Kidney (tissue), 13 donors: ENCODE measurements at regions not wholly inside any gene's neighbourhood (a gene's known extent, or its start where the extent isn't known, plus 50 kb on each side); places are given as distances from the start of the nearest gene placed in this dataset.

Experiments
- DNase-seq, 5 donors: peaks; one replicate each; pipeline ENCODE4 v3.0.0-alpha.2; 2013 to 2020
- FAIRE-seq: peaks from 2 replicates; lab custom pipeline; 2012; peaks lifted over from hg19 to GRCh38; lab: Jason Lieb, UNC
- H3K27ac ChIP-seq, 2 donors: one replicate each; pipeline ENCODE4 v1.7.0; 2013; ENCODE audit warnings: low read depth in 2 of 2, low read length in 2 of 2, inconsistent platforms in 1 of 2
- H3K27me3 ChIP-seq: one replicate; pipeline ENCODE4 v1.7.1; 2013; ENCODE audit warnings: low read length, inconsistent platforms; ENCODE audit not compliant: control insufficient read depth, insufficient read depth
- H3K36me3 ChIP-seq, 3 donors: one replicate each; pipeline versions ENCODE4 v1.7.0 to v1.7.1; 2013; ENCODE audit warnings: low read length in 3 of 3, control low read depth in 1 of 3, inconsistent platforms in 1 of 3; ENCODE audit not compliant: insufficient read depth in 3 of 3, control insufficient read depth in 2 of 3
- H3K4me1 ChIP-seq, 3 donors: one replicate each; pipeline versions ENCODE4 v1.7.0 to v1.7.1; 2013; ENCODE audit warnings: low read length in 3 of 3, inconsistent platforms in 1 of 3, low read depth in 1 of 3; ENCODE audit not compliant: control insufficient read depth in 2 of 3, insufficient read depth in 2 of 3
- H3K4me3 ChIP-seq, 3 donors: one replicate each; pipeline versions ENCODE4 v1.7.0 to v1.8.1; 2013; ENCODE audit warnings: low read length in 3 of 3, control low read depth in 1 of 3, inconsistent platforms in 1 of 3
- H3K9ac ChIP-seq, 3 donors: one replicate each; pipeline versions ENCODE4 v1.7.0 to v1.7.1; 2013; ENCODE audit warnings: low read length in 3 of 3, control low read depth in 1 of 3, inconsistent platforms in 1 of 3
- H3K9me3 ChIP-seq, 3 donors: one replicate each; pipeline versions ENCODE4 v1.7.0 to v1.7.1; 2013; ENCODE audit warnings: low read length in 3 of 3, control low read depth in 1 of 3, inconsistent platforms in 1 of 3; ENCODE audit not compliant: control insufficient read depth in 2 of 3, insufficient read depth in 1 of 3
- CTCF ChIP-seq: IDR thresholded peaks from 3 replicates; pipeline ENCODE4 v1.5.1; 2012; ENCODE audit warnings: mild to moderate bottlenecking, moderate library complexity, borderline replicate concordance; ENCODE audit not compliant: insufficient read depth; ENCODE audit errors: extremely low read depth
- intact Hi-C: fragments of 100-400 bp; cut with DNase I; formaldehyde crosslinking; loops from one replicate; pipeline ENCODE4 v1.11.1; 2022
- donor health status: control.
- donor health status: control.
- donor health status: control.
- donor health status: control.
- donor health status: control.
- donor health status: DM: yes; HTN: yes; CAD: no.
- donor health status: Normal renal cell carcinoma (clear cell type).

GRCh38 chr20:12870588-12870987, 138.2 kb upstream of the SPTLC3 start:
- no peak for TF ChIP-seq CTCF
- H3K9ac ChIP-seq = no peak overlapping the region
- no peak overlapping the region for H3K27ac ChIP-seq
- intact Hi-C loops = no loop called here
- H3K27me3 ChIP-seq = no peaks in the 10 kb centered on the region
- no peak for DNase-seq
- H3K36me3 ChIP-seq = no peaks in the 10 kb centered on the region
- no peaks in the 10 kb centered on the region for H3K4me1 ChIP-seq
- H3K9me3 ChIP-seq = no peaks in the 10 kb centered on the region
- FAIRE-seq = no peak
- H3K4me3 ChIP-seq = no peak overlapping the region

GRCh38 chr20:12874933-12875332, 133.8 kb upstream of the SPTLC3 start:
- no peak for TF ChIP-seq CTCF
- H3K9ac ChIP-seq = no peak overlapping the region
- H3K4me3 ChIP-seq = no peak overlapping the region
- intact Hi-C loops = no loop called here
- H3K27me3 ChIP-seq = no peaks in the 10 kb centered on the region
- no peak for FAIRE-seq
- H3K36me3 ChIP-seq = no peaks in the 10 kb centered on the region
- no peak for DNase-seq
- no peaks in the 10 kb centered on the region for H3K4me1 ChIP-seq
- H3K27ac ChIP-seq = no peak overlapping the region
- H3K9me3 ChIP-seq = no peaks in the 10 kb centered on the region

GRCh38 chr20:12875510-12875909, 133.3 kb upstream of the SPTLC3 start:
- Histone ChIP-seq H3K4me3 (no peak overlapping the region), H3K9ac (no peak overlapping the region), H3K36me3 (no peaks in the 10 kb centered on the region), H3K4me1 (no peaks in the 10 kb centered on the region), H3K27ac (no peak overlapping the region), H3K27me3 (no peaks in the 10 kb centered on the region), H3K9me3 (no peaks in the 10 kb centered on the region)
- TF ChIP-seq CTCF = no peak
- DNase-seq = no peak
- intact Hi-C loops = no loop called here
- no peak for FAIRE-seq

GRCh38 chr20:12882832-12883506, 125.8 kb upstream of the SPTLC3 start:
- H3K4me3 ChIP-seq = no peak overlapping the region
- FAIRE-seq (no peak), DNase-seq (no peak)
- intact Hi-C loops = no loop called here
- no peaks in the 10 kb centered on the region for H3K4me1 ChIP-seq
- H3K36me3 ChIP-seq = no peaks in the 10 kb centered on the region
- no peaks in the 10 kb centered on the region for H3K27me3 ChIP-seq
- no peak overlapping the region for H3K9ac ChIP-seq
- no peak overlapping the region for H3K27ac ChIP-seq
- no peaks in the 10 kb centered on the region for H3K9me3 ChIP-seq
- no peak for TF ChIP-seq CTCF
